Epidermal melanocyte (primary cell): ENCODE measurements at regions not wholly inside any gene's neighbourhood (a gene's known extent, or its start where the extent isn't known, plus 50 kb on each side); places are given as distances from the start of the nearest gene placed in this dataset.
"Not testable (repeated sequence)": the region's sequence is repeated elsewhere in the genome, so short reads cannot be mapped to it uniquely, and the experiment has no call there.

Experiments
- DNase-seq: peaks from one replicate; pipeline ENCODE4 v3.0.0; 2011; ENCODE audit warnings: low spot score; ENCODE audit not compliant: insufficient read length

DNA sequence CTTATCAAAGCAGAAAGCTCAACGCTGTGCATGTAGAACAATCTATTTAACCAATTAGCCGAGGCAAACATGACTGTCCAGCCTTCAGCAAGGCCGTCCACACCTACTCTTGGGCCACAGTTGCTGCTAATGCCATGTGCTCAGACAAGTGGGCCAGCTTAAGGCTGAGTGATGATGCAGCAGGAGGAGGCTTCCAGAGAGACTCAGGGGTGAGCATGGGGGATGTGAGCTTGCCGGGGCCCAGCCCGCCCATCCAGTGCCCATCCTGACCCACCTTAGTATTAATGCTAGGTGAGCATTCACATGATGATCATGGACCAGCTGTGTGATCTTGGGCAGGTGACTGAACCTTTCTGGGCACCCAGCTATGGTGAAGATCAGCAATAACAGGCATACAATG lies 150.1 kb downstream of the TPRA1 start:
- DNase-seq, result no peak

DNA sequence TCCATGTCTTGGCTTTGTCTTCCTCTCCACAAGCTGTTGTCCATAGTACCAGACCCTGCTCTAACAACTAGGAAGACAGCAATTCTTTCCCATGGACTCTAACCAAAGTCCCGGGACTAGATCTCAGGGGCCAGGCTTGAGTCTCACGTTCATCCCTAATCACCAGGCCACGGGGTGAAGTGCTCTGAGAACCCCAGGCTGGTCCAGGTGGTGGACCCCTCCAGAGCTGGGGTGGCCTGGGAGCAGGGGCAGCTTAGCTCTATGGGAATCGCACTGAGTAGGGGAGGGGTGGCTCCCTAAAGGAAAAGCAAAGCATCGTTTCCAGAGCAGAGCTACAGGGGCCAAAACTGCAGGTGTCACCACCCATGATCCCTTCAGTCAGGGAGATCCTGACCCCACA lies 150.9 kb downstream of the TPRA1 start:
- no peak for DNase-seq

DNA sequence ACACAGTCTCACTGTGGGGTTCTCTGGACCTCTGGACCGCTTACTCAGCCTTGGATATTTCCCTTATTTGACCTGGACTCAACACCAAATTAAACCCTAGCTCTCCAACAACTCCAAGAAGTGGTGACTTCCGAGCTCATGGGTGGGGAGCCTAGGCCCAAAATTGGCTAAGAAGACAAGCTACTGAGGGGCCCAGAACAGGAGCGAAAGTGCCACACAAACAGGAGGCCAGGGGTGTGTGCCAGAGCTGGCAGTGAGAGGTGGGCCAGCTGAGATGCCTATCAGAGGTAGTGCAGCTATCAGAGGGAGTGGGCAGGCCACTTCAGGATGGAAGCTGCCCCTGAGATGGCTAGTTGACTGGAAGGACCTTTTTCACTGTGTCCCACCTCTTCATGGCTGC lies 151.1 kb upstream of the PRR20G start:
- no peak for DNase-seq

DNA sequence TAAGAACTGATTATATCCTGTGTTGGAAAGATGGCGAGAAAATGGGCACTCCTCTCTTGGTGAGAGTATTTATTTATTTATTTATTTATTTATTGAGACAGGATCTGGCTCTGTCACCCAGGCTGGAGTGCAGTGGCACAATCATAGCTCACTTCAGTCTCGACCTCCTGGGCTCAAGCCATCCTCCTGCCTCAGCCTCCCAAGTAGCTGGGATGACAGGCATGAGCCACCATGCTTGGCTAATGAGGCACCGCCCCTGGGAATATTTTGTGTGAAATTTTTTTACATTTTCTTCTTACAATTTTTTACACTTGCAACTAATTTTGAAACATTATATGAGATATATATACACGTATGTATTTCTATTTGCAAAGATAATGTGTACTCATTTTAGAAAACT lies 150.5 kb upstream of the PRR20G start:
- DNase-seq, result no peak

DNA sequence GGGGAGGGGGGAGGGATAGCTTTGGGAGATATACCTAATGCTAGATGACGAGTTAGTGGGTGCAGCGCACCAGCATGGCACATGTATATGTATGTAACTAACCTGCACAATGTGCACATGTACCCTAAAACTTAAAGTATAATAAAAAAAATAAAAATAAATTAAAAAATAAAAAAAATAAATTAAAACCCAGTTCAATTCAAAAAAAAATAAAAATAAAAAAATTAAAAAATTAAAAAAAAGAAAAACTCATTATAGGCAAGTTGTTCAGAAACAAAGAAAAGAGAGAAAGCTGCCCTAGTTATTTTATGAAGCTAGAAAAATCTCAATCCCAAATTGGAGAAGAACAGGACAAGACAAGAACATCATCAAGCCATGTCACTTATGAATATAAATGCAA lies 147.5 kb upstream of the PRR20G start:
- DNase-seq, result not testable (repeated sequence)

DNA sequence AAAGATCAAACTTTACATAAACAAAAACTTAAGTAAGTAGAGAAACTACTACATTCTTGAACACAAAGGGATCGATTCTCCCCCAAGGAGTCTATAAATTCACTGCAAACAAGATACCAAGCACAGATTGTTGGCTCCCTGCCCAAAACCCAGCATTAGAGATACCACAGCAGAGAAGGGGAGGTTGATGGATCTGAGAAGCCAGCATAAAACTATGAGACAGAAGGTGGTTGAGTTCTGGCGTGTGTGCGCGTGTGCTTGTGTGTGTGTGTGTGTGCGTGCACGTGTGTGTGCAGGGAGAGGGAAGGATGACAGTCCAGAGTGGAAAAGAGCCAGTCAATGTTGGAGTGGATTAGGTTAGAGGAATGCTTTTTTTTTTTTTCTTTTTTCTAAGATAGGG lies 143.2 kb upstream of the PRR20G start:
- DNase-seq, result no peak

DNA sequence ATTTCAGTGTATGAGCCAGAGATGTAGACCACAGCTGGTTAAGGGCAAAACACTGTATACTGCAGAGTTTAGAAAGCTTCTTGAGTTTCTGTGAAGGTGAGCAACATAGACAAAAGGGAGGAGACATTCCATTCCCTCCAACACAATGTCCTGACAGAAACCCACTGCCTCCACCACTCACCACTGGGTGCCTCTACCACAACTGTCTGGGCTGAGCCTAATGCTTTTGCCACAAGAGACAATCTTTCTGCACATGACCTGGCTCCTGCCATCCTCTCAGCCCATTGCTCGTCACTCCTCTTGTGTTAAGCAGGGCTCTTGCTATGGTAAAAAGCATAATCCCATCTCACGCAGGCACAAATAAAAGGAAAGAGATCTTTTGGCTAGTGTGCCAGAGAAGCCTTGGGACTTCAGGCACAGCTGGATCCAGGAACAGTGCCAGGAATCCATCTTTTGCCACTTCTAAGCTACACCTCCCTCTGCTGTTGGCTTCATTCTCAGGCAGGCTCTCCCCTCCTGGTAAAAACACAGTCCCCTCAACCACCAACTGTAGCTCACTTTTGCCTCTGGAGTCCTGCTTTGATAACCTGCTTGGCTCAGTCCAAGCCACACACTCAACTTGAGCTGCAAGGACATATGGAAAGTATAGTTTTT lies 140.6 kb upstream of the PRR20G start:
- no peak for DNase-seq

DNA sequence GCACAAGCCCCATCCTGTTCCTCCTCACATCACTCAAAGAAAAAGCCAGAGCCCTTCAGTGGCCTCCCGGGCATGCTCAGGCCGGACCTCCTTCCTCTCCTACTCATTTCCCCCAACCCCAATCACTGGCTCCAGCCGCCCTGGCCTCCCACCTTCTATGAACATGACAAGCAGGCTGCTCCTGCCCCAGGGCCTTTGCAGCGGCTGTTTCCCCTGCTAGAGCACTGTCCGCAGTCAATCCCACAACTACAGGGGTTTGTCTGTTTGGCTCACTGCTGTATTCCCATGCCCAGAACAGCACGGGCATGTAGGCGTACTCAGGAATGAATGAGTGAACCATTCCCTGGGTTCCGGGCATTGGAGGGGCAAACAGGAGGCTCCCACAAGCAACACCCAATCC lies 139.8 kb upstream of the PRR20G start:
- no peak for DNase-seq

DNA sequence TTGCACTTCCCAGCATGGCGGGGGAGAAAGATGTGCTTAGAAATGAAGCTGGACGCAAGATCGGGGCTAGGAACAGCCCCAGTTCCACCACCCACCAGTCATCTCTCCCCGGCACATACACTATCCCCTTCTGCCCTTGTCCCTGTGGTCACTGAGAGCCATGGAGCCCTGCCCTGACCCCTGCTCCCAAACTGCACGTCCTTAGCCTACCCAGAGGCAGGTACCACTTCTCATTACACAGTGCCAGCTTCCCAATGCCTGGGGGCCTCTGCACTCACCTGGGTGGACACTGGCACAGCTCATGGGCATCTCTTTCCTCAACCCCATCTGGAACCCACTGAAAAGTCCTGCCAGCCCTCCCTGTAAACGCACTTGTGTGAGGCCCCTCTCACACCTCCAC lies 139.3 kb upstream of the PRR20G start:
- no peak for DNase-seq

DNA sequence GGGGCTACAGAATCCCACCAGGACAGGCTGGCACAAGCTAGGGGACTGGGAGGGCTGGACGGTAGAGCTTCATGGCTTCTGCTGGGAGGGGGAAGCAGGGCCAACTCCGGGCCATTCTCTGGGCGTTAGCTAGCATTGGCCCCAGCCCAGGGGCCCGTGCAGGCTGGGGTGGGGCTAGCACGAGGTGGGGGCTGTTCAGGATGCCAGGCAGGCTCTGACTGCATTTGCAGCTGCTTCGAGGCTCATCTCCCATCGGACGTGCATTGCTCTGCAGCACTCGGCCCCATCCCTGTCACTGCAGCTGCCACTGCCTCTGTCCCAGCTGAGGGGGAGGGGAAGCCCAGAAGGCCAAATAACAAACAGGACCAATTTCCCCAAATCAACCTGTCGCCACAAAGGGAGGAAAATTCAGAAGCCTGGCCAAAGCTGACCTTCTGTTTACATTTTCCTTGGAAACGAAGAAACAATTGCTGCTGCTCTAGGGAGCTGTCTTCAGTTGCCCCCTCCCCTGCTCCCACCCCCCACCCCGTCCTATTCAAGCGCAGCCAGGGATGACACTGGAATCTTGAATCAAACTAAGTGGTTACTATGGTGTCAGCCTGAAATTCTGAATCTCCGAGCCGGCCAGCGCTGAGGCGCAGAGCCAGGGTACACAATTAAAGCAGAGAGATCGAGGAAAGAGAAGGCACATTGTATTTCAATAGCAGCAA lies 138.8 kb upstream of the PRR20G start:
- DNase-seq, result no peak

DNA sequence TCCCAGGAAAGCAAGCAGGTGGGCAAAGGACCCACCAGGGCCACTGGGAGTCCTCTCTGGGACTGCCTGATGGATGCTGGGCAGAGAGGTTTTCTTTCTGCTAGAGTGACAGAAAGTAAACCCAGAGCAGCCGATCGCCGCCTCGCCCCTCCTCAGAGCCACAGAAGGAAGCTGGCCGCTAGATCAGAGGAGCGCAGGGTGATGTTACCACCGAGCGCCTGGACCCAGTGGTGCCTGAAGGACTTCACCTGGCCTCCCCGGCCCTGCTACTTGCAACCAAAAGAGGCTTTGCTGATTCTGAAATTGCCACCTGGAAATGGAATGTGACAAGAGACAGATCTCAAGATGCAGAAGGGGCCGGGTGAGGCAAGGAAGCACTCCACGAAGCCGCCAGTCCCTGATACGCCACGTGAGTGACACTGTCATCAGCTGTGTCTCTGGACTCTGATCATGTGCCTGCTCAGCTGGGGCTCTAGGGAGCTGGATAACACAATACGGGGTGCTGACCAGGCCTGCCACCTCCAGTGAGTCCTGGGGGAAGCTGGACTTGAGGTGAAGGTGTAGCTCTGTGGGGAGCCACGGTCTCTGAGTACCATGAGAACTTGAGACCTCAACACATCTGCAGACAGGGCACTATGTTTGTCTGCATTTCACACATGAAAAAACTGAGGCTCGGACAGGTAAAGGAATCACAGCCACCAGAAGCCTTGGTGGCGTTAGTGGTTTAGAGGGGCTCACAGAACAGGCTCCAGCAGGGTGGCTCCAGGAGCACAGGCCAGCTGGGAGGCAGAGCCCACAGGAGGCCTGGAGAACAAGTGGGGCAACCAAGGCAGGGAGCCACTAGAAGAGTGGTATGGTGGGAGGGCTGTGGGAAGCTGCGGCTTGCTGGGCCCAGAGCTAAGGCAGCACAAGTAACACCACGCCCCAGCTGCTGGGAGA lies 137.9 kb upstream of the PRR20G start:
- no peak for DNase-seq

DNA sequence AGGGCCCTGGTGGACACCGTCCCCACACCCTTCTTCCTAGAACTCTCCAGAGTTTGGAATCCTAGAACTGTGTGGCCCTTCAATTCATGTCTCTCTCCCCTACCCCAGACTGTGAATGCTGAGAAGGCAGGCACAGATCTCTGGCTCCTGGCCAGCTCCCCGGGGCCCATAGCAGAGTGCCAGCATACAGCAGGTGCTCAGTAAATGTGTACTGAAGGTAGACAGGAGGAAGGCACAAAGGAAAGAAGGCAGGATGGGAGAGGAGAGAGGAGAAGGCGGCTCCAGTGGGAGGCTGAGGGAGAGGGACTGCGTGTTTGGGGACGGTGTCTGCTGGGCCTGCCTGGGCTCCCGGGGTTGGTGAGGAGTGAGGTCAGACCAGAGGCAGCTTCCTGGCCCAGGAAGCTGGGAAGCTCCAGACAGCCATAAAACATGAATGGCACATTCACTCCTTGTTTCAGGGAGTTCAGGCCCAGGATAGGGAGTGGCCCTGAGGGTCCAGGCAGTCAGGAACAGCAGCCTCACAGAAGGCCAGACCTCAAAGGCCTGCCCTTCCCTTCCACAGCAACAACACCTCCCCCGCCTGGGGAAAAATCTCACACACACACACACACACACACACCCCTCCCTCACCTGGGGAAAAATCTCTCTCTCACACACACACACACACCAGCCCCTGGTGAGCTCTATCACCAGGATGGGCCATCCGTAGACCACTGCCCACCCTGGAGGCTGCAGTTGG lies 137.1 kb upstream of the PRR20G start:
- DNase-seq, result no peak

DNA sequence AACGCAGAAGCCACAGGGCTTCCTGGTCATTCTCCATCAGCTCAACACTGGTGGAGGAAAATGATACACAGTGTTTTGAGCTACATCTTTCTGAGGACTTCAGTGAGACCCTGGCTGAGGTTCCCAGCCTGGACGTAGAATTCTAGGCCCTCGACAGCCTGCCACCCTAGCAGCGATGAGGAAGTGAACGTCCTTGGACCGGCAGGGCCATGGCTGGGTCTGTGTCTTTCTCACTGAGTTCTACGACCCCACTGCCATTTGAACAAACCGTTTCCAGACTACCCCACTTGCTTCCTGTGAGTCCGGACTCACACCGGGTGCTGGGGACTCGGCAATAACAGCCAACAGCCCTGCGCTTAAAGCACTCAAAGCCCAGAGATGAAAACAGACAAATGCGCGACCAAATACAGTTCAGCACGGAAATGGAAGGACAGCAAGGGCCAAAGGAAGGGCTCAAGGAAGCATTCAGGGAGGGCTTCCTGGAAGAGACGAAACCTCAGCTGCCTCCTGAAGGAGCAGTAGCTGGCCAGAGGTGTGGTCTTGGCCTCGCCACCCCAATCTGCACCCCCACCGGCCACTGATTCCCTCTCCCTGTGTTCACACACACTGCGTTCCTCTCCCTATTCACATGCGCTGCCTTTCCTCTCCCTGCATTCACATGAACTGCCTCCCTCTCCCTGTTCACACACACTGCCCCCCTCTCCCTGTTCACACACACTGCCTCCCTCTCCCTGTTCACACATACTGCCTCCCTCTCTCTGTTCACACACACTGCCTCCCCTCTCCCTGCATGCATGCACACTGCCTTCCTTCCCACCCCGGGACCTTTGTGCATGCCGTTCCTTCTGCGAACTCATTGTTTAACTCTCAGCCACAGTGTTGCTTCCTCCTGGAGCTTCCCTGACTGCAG lies 136.3 kb upstream of the PRR20G start:
- DNase-seq, result no peak

DNA sequence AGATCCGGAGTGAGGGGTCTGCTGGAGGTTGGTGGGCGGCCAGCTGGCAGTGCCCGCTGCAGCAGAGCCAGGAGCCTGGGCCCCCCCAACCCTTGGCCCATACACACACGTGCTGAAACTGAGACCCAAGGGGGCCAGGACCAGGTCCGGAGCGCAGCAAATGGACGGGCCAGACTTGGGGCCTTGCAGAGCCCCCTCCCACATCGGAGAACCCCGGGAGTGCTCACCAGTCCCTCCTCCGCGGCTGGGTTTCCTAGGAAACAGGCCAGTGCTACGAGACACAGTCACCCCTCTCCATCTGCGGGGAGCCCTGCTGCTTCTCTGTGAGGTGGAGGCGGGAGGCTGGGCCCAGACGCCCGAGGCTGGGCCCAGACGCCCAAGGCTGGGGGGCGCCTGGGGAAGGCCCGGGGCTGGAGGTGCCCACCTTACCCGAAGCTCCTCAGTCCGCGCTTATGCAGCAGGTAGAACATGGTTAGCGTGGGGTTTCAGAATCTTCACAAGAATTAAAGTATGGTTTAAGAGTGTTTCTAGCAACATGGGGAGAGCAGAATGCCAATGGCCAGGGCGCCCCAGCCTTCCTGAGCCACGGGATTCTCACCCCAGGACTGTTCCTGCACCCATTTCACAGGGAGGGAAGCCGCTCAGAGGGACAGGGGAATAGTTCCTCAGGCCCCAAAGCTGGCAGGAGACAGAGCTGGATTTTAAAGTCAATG lies 135.0 kb upstream of the PRR20G start:
- DNase-seq, result no peak

DNA sequence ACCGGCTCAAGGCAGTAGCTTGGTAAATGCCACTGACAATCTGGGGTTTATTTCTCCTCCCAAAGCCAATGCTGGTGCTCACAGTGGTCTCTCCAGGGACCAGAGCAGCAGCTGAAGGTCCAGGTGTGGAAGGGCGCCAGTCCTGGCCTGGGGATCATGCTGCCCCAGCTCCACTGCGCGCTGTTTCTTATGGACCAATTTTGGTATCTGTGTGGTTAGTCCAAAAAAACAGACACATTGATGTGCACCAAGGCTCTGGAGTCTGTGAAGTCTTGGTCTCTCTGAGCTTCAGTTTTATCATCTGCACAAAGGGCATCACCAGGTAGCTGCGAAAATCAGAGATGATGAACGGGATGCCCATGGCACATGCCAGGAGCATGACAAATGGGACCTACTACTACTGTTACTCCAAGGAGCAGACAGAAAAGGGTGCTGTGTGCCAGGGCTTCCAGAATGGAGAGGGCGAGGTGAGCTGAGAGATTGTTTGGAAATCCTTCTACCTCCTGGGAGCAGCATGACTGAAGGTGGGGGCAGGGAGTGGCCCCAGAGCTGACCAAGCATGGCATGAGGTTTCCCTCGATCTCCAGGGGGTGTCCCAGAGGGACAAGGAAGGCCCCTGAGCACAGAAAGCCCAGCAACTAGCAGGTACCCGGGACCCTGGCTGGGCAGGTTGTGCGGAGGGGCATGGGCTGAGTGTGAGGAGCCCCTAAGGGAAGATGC lies 134.3 kb upstream of the PRR20G start:
- no peak for DNase-seq

DNA sequence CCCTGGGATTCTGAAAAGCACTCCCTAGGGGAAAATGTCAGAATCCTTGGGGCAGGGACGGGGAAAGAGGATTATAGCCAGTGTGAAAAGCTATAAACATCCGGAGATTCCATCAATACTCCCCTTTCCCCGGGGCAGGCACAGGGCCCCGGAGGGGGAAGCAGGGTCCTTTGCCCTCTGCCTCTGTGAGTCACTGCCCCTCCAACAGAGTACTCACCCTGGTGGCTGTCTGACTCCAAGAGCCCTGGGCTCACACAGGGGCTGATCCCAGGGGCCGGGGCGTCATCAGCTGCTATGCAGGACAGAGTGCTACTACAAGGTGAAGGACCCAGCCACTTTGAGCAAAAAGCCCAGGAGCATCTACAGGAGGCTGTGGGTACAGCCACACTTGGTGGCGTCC lies 133.0 kb upstream of the PRR20G start:
- DNase-seq, result no peak

DNA sequence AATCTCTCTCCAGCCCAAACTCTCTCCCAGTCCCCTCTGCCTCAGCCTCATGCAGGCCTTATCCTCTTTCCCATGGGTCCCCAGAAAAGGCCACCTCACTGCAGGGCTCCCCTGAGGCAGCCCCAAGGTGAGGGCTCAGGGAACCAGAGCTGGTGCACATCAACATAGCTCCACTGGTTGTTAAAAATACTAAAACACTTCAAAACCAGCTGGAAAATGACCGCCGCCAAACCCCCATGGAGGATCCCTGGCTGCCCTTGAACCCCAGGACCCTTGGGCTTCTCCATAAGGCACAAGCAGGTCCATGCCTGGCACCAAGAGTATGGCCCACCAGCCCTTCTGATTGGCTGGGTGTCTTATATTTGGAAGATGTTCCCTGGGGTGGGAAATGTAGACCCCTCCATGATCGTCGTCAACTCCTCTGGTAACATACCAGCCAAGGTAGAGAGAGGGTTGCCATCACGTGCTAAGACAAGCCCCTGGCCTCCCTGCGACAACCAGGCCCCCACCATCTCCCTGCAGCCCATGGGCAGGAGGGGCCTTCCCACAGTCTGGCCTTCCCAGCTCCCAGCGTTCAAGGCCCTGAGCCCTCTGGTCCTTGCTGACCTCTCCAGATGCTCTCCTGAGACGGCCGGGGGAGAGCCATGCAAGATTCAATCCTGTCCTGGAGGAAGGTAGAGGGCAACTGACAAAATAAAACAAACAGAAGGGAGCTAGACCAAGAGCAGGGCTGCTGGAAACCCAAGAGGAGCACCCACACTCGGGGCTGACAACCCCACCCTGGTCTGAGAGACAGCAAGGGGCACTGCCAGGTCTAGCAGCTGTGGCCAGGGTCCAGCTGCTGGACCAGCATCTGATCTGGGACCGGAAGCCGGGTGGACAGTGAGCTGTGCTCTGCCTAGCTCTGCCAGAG lies 132.1 kb upstream of the PRR20G start:
- no peak for DNase-seq

DNA sequence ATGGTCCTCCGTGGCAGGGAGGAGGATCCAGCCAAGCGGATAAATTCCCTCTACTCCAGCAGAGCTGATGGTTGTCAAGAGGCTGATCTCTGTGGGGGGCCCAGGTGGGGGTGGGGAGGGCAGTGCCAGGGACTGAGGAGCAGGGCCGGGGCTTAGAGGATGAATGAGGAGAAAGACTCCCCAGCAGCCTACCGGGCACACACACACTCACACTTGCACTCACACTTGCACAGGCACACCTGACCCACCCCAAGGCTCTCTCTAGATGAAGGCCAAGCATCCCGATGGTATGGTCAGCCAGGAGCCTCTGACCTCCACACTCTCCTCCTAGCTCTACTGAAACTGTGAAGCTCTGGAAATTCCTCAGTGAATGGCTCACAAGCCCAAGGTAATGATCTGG lies 131.3 kb upstream of the PRR20G start:
- no peak for DNase-seq
